Epithelial cell of esophagus (primary cell): ENCODE measurements at regions not wholly inside any gene's neighbourhood (a gene's known extent, or its start where the extent isn't known, plus 50 kb on each side); places are given as distances from the start of the nearest gene placed in this dataset.

Experiments used
- DNase-seq: peaks from one replicate; pipeline ENCODE4 v3.0.0; 2010; ENCODE audit warnings: low read depth
- H3K4me3 ChIP-seq: 2 replicates; pipeline ENCODE4 v1.5.1; 2011; ENCODE audit warnings: mild to moderate bottlenecking, low read length, control low read depth
- CTCF ChIP-seq: IDR thresholded peaks from 2 replicates; pipeline ENCODE4 v1.5.1; 2011; ENCODE audit warnings: low read depth, mild to moderate bottlenecking, low read length, control low read depth, inconsistent platforms; ENCODE audit not compliant: insufficient read depth; ENCODE audit errors: missing control alignments

GRCh38 chr4:43776371-43776770 lies 672.2 kb downstream of the KCTD8 start:
- TF ChIP-seq CTCF, result peak; percentile 10
- H3K4me3 ChIP-seq, result no peak overlapping the region
- DNase-seq, result peak; percentile 10

GRCh38 chr4:43778187-43778915 lies 670.3 kb downstream of the KCTD8 start:
- DNase-seq, result no peak
- no peak overlapping the region for H3K4me3 ChIP-seq
- no peak for TF ChIP-seq CTCF

- DNase-seq, result no peak
- no peak for TF ChIP-seq CTCF
- H3K4me3 ChIP-seq, result no peak overlapping the region
Observed at GRCh38 chr4:43781125-43781524, 667.5 kb downstream of the KCTD8 start.

GRCh38 chr4:43782391-43782790 lies 666.2 kb downstream of the KCTD8 start:
- TF ChIP-seq CTCF, result no peak
- no peak overlapping the region for H3K4me3 ChIP-seq
- no peak for DNase-seq

- H3K4me3 ChIP-seq, result no peak overlapping the region
- peak; percentile 3 for DNase-seq
- TF ChIP-seq CTCF, result no peak
Observed at GRCh38 chr4:43816116-43816515, 632.5 kb downstream of the KCTD8 start.

GRCh38 chr4:43822621-43823020 lies 626.0 kb downstream of the KCTD8 start:
- no peak overlapping the region for H3K4me3 ChIP-seq
- TF ChIP-seq CTCF, result no peak
- DNase-seq, result no peak

GRCh38 chr4:43835869-43836268 lies 612.7 kb downstream of the KCTD8 start:
- no peak for DNase-seq
- H3K4me3 ChIP-seq, result no peak overlapping the region
- no peak for TF ChIP-seq CTCF
